ENCODE measurements at regions not wholly inside any gene's neighbourhood (a gene's known extent, or its start where the extent isn't known, plus 50 kb on each side); places are given as distances from the start of the nearest gene placed in this dataset.

DNA sequence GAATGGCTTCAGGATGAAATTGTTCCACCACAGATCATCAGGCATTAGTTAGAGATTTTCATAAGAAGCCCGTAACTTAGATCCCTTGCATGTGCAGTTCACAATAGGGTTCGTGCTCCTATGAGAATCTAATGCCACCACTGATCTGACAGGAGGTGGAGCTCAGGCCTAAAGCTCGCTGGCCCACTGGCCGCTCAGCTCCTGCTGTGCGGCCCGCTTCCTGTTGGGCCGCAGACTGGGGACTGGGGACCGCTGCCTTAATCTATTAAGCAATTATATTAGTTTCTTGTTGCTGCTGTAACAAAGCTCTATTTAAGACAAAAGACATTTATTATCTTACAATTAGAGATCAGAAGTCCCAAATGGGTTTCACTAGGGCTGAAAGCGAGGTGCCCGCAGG lies 205.6 kb downstream of the LARP7 start:
- TF ChIP-seq POLR2A (IDR thresholded peaks at IDR 0.05; ENCODE audit: low read depth): no peak
- TF ChIP-seq, protein P1, sequence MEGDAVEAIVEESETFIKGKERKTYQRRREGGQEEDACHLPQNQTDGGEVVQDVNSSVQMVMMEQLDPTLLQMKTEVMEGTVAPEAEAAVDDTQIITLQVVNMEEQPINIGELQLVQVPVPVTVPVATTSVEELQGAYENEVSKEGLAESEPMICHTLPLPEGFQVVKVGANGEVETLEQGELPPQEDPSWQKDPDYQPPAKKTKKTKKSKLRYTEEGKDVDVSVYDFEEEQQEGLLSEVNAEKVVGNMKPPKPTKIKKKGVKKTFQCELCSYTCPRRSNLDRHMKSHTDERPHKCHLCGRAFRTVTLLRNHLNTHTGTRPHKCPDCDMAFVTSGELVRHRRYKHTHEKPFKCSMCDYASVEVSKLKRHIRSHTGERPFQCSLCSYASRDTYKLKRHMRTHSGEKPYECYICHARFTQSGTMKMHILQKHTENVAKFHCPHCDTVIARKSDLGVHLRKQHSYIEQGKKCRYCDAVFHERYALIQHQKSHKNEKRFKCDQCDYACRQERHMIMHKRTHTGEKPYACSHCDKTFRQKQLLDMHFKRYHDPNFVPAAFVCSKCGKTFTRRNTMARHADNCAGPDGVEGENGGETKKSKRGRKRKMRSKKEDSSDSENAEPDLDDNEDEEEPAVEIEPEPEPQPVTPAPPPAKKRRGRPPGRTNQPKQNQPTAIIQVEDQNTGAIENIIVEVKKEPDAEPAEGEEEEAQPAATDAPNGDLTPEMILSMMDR (IDR thresholded peaks at IDR 0.05): no peak
